Mucosa of stomach (tissue), 1 donor: ENCODE measurements at regions not wholly inside any gene's neighbourhood (a gene's known extent, or its start where the extent isn't known, plus 50 kb on each side); places are given as distances from the start of the nearest gene placed in this dataset.

Experiments used
- H3K27me3 ChIP-seq: one replicate; pipeline ENCODE4 v1.7.0; 2013; ENCODE audit warnings: mild to moderate bottlenecking, low read length; ENCODE audit not compliant: control insufficient read depth, insufficient read depth
- H3K36me3 ChIP-seq: one replicate; pipeline ENCODE4 v1.7.0; 2013; ENCODE audit warnings: low read length; ENCODE audit not compliant: control insufficient read depth, insufficient read depth
- H3K4me1 ChIP-seq: one replicate; pipeline ENCODE4 v1.7.0; 2013; ENCODE audit warnings: mild to moderate bottlenecking, low read length; ENCODE audit not compliant: control insufficient read depth, insufficient read depth
- H3K4me3 ChIP-seq: one replicate; pipeline ENCODE4 v1.7.0; 2013; ENCODE audit warnings: low read length
- H3K9ac ChIP-seq: one replicate; pipeline ENCODE4 v1.7.0; 2013; ENCODE audit warnings: mild to moderate bottlenecking, low read length, moderate library complexity
- H3K9me3 ChIP-seq: one replicate; pipeline ENCODE4 v1.7.0; 2013; ENCODE audit warnings: mild to moderate bottlenecking, low read length, moderate library complexity; ENCODE audit not compliant: control insufficient read depth
- donor health status: Pancreatic carcinoma.

DNA sequence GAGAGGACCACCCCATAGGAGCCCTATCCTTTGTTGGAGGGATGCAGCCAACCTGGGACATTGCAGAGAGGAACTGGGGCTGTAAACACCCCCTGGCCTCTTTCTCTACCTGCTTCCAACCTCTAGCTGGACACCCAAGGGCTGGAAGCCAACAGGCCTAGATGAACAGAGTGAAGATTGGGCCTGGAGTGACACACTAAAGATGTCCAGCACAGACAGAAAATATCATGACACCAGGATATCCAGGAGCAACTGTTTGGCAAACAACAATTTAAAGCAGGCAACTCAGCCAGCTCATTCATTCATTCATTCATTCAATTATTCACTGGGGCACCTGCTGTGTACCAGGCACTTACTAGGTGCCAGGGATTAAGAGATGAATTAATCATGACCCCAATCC, 125.0 kb upstream of the NCOR2 start:
- H3K27me3 ChIP-seq: no peaks in the 10 kb centered on the region
- H3K4me3 ChIP-seq: no peak overlapping the region

GRCh38 chr12:124691429-124691828, 124.0 kb upstream of the NCOR2 start:
- Histone ChIP-seq H3K36me3 (no peaks in the 10 kb centered on the region), H3K27me3 (no peaks in the 10 kb centered on the region), H3K9ac (no peak overlapping the region), H3K9me3 (no peaks in the 10 kb centered on the region), H3K4me1 (peaks cover 24% of the 10 kb centered on the region), H3K4me3 (no peak overlapping the region)

More for the DNA sequence above, 125.0 kb upstream of the NCOR2 start:
- Histone ChIP-seq H3K9ac (no peak overlapping the region), H3K36me3 (no peaks in the 10 kb centered on the region), H3K9me3 (no peaks in the 10 kb centered on the region), H3K4me1 (peaks cover 31% of the 10 kb centered on the region)

- Histone ChIP-seq H3K4me1 (peaks cover 20% of the 10 kb centered on the region), H3K4me3 (no peak overlapping the region), H3K36me3 (no peaks in the 10 kb centered on the region), H3K27me3 (no peaks in the 10 kb centered on the region), H3K9me3 (no peaks in the 10 kb centered on the region), H3K9ac (no peak overlapping the region)
Measured at GRCh38 chr12:124689631-124690030, 122.2 kb upstream of the NCOR2 start.

GRCh38 chr12:124688356-124688992, 121.1 kb upstream of the NCOR2 start:
- Histone ChIP-seq H3K4me3 (no peak overlapping the region), H3K9ac (no peak overlapping the region), H3K27me3 (no peaks in the 10 kb centered on the region), H3K4me1 (peaks cover 28% of the 10 kb centered on the region), H3K9me3 (no peaks in the 10 kb centered on the region), H3K36me3 (no peaks in the 10 kb centered on the region)

- no peak overlapping the region for H3K4me3 ChIP-seq
- no peaks in the 10 kb centered on the region for H3K9me3 ChIP-seq
- H3K27me3 ChIP-seq: no peaks in the 10 kb centered on the region
- no peaks in the 10 kb centered on the region for H3K36me3 ChIP-seq
- H3K9ac ChIP-seq: peak overlapping the region; percentile 19
- H3K4me1 ChIP-seq: peaks cover 33% of the 10 kb centered on the region
Measured at GRCh38 chr12:124687917-124688316, 120.5 kb upstream of the NCOR2 start.

DNA sequence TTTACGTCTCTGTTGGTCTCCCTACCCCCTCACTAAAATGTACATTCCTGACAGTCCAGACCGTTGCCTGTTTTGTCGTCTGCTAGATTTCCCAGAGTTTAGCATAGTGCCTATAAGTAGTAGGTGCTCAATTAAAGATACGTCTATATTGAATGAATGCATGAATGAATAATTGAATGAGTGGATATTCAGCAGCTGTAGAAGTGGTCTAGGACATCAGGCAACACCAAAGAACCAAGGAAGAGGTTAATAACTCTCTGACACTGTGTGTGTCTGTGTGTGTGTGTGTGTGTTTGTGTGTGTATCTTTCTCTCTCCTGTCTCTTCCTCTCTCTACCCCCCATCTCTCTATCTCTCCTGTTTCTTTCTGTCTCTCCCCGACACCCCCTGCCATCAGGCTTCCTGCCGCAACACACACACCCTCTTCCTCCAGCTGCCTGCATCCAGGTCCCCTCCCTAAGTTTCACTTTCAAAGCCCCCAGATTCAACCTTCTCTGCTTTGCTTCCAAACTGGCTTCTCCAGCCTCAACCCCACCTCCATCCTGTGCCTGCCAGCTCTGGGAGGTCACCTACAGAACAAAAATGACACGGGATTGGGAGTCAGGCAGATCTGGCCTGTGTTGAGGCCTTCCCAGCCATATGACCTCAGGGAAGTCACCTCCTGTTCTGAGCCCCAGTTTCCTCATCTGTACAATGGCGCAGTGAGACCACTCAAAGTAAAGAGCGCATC, 119.9 kb upstream of the NCOR2 start:
- no peaks in the 10 kb centered on the region for H3K36me3 ChIP-seq
- H3K9me3 ChIP-seq: no peaks in the 10 kb centered on the region
- H3K4me1 ChIP-seq: peaks cover 39% of the 10 kb centered on the region
- H3K4me3 ChIP-seq: no peak overlapping the region
- no peak overlapping the region for H3K9ac ChIP-seq
- H3K27me3 ChIP-seq: no peaks in the 10 kb centered on the region

DNA sequence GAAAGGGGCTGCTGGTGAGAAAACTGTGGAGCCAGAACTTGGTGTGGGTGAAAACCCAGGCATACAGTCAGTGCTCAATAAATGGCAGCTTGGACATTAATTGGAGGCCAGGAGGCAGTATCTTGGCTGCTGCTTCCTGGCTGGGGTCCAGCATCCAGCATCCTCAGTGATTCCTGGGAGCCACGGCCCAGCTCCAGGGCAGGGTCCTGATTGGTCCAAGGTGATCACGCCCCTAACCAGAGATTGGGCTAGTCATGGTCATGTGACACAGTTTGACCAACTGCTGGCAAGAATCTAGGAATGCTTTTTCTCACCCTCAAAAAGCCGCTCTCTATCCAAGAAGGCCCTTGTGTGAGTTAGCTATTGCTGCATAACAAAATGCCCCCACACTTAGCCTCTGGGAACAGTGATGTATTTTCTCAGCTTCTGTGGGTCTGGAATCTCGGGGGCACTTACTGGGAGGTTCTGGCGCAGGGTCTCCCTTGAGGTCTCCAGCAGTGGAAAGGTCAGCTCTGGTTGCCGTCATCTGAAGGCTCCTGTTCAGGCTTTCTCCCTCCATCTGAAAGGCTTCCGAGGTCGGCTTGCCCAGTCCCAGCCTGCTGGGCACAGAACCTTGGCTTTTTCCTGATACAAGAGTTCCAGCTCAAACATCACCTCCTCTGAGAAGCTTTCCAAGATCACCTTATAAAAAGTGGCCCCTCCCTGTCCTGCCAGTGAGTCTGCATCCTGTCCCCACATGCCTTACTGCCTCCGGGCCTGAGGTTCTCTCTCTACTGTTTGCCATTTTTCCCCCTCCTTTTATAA, 119.2 kb upstream of the NCOR2 start:
- H3K4me1 ChIP-seq: peaks cover 47% of the 10 kb centered on the region
- H3K27me3 ChIP-seq: no peaks in the 10 kb centered on the region

DNA sequence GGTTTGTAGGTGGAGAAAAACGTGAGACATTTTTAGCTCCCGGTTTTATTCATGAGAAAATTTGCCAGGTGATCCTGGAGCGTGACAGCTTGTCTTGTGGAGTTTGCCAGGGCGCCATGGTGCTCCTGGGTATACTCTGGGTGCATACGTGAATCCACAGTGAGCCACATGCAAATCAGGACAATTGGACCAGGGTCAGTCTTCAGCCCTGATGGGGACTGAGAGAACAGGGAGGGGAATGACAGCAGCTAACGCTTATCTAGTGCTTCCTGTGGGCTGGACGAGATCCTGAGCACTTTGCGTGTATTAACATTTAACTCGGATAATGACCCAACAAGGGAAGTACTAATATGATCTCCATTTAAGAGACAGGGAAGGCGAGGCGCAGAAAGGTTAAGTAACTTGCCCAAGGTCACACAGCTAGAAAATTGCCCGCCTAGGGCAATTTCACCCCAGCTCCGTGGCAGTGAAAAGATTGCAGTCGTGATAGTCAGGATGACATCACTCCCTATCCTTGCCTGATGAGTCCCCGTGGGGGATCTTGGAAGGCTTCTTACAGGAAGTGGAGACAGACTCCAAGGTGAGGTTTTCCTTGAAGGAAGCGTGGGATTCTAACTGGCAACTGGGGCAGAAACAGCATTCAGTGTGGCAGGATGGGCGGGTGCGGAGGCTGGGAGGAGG, 118.4 kb upstream of the NCOR2 start:
- no peaks in the 10 kb centered on the region for H3K27me3 ChIP-seq
- H3K4me1 ChIP-seq: peaks cover 49% of the 10 kb centered on the region
- no peaks in the 10 kb centered on the region for H3K9me3 ChIP-seq
- H3K9ac ChIP-seq: no peak overlapping the region
- no peak overlapping the region for H3K4me3 ChIP-seq
- no peaks in the 10 kb centered on the region for H3K36me3 ChIP-seq

More for the DNA sequence above, 119.2 kb upstream of the NCOR2 start:
- Histone ChIP-seq H3K9ac (no peak overlapping the region), H3K9me3 (no peaks in the 10 kb centered on the region), H3K4me3 (no peak overlapping the region), H3K36me3 (no peaks in the 10 kb centered on the region)

DNA sequence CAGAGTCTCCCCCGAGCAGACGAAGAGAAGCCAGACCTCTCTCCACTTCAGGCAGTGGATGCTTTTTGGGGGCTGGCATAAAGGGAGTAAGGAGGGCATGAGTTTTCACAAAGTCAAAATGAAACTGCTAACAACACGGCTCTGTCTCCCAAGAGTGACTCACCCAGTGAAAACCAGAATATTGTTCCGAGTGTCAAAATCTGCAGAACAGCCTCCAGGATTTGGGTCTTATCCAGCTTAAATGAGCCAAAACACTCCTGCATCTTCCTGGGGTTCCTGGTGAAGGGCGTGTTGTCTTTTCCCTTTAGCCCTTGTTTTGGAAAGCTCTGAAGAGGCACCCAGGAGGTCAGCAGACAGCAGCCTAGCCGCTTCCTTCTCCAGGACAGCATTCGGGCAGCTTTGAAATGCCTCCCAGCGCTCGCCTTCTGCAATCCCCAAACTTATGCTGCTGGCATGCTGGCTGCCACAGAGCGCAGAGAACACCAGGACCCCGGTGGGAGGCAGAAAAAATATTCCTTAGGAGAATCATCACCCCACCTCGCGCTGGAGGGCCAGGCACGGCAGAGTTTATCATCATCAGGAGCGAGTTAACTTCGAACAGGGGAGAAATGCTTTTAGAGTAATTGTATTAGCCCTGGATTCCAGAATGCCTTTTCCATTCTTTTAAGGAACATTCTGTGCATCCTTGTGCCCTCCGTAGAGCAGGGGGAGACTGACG, 117.7 kb upstream of the NCOR2 start:
- Histone ChIP-seq H3K36me3 (no peaks in the 10 kb centered on the region), H3K4me3 (no peak overlapping the region), H3K9ac (peak overlapping the region; percentile 31), H3K4me1 (peaks cover 49% of the 10 kb centered on the region), H3K27me3 (no peaks in the 10 kb centered on the region), H3K9me3 (no peaks in the 10 kb centered on the region)

DNA sequence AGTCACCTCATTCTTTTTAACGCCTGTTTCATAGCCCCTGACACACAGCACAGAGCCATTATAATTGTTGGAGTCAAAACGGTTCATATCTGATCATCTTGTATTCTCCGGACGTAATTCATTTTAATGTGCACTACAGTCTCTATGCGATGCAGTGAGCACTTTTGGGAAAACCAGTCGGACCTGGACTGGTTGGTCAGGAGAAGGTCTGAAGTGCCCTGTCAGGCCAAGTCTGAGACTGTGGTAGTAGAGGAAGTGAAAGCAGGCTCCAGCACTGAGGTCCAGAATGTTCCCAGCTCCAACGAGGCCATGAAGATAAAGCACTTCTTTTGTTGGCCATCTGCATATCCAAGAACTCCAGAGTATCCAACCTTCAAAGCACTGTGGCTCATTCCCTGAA, 117.1 kb upstream of the NCOR2 start:
- H3K9ac ChIP-seq: peak overlapping the region; percentile 31
- H3K4me1 ChIP-seq: peaks cover 49% of the 10 kb centered on the region
- no peaks in the 10 kb centered on the region for H3K36me3 ChIP-seq
- H3K4me3 ChIP-seq: no peak overlapping the region
- no peaks in the 10 kb centered on the region for H3K27me3 ChIP-seq
- H3K9me3 ChIP-seq: no peaks in the 10 kb centered on the region
